ENCODE measurements at regions not wholly inside any gene's neighbourhood (a gene's known extent, or its start where the extent isn't known, plus 50 kb on each side); places are given as distances from the start of the nearest gene placed in this dataset.

DNA sequence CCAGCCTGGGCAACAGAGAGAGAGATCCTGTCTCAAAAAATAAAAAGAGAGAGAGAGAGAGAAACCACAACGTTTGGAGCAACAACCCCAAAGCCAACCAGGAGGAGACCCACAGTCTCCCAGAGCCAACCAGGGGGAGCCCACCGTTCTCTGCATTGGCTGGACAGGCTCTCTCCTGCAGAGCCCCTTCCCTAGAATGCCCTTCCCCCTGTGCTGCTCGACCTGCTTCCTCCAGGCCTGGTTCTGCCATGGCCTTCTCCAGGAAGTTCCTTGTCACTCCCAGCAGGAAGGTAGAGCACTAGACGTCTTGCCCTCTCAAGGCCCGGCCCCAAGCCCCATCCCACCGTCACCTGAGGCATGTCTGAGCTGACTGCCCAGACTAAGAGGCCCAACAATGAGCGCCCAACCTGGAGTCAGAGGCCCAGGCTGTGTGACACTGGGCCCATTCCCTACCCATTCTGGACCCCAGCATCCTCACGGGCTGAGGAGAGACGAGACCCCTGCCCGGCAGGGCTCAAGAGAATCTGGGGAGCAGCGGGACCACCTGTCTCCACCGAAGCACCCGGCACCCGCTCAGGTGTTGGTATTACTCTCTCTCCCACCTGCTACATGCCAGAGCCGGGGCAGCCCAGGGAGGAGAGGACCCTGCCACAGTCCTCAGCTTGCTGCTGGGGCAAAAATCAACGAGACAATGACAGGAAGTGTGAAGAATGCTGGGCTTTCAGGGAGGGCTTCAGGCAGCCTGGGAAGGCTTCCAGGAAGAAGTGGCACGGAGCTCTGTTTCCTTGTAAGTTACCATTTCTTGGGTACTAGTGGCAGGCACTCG lies 61.2 kb downstream of the DIO3 start:
- Histone ChIP-seq H3K4me2 (ENCODE audit: control insufficient read depth, insufficient read depth) (no peak overlapping the region), H4K20me1 (ENCODE audit: control insufficient read depth, insufficient read depth) (no peaks in the 10 kb centered on the region; the same call in 1 of the 2 replicates), H3K27ac (ENCODE audit: control insufficient read depth, insufficient read depth) (no peak overlapping the region), H3K27me3 (replicated peaks in 1 of 2; ENCODE audit: control insufficient read depth in 2 of 2, insufficient read depth in 2 of 2, low read length in 1 of 2) (no peaks in the 10 kb centered on the region; a peak in 1 of 4 replicates), H3K4me3 (no peak overlapping the region), H2AFZ (ENCODE audit: control insufficient read depth, low read depth, low read length) (no peak overlapping the region), H3K9me3 (replicated peaks; ENCODE audit: control insufficient read depth, insufficient read depth, low read length) (no peaks in the 10 kb centered on the region), H3K36me3 (ENCODE audit: control insufficient read depth in 2 of 2, insufficient read depth in 2 of 2, low read length in 1 of 2) (no peaks in the 10 kb centered on the region), H3K4me1 (ENCODE audit: control insufficient read depth, insufficient read depth, low read length) (no peaks in the 10 kb centered on the region), H3K9ac (ENCODE audit: control insufficient read depth, insufficient read depth, low read length) (no peak overlapping the region), H3K79me2 (ENCODE audit: control insufficient read depth, insufficient read depth, low read length) (no peaks in the 10 kb centered on the region)
- ChIA-PET RAD21 (ENCODE audit: unreplicated experiment) (no interaction called here), CTCF (no interaction called here), SMC1A (ENCODE audit: uncharacterized antibody, unreplicated experiment) (no interaction called here), POLR2A (interaction anchor here (0.5 kb wide), 1 partner anchor 25 kb away, joined by 3 read pairs; no protein-coding TSS in a partner anchor)
- intact Hi-C loops (cut with micrococcal nuclease; ENCODE audit: unreplicated experiment) (loop anchor here (10.0 kb wide), 1 partner anchor 1238 kb away; no protein-coding TSS in a partner anchor), in situ Hi-C loops (cut with MboI) (no loop called here)
- BruUV-seq (replicated peaks): no TSS peak
- FAIRE-seq (no peak), DNase-seq (ENCODE audit: low read depth, low spot score) (no peak), ATAC-seq (no peak)
- WGBS (ENCODE audit: insufficient coverage, insufficient replicate concordance, low lambda C conversion rate, missing lambda C conversion rate): 16% methylated on average over 18 of the region's 18 CpGs
- TF ChIP-seq GATAD2B (conservative IDR thresholded peaks at IDR 0.05; ENCODE audit: low read depth) (no peak), ZBED1 (IDR thresholded peaks at IDR 0.05; ENCODE audit: borderline replicate concordance) (no peak), KDM1A (IDR thresholded peaks at IDR 0.05; ENCODE audit: borderline replicate concordance) (no peak), SMARCA5 (IDR thresholded peaks at IDR 0.05) (no peak), MTA3 (IDR thresholded peaks at IDR 0.05; ENCODE audit: borderline replicate concordance, low read length) (no peak), TCF12 (IDR thresholded peaks at IDR 0.05; ENCODE audit: low read depth, low read length) (no peak), ESRRA (IDR thresholded peaks at IDR 0.05; ENCODE audit: low read length) (no peak), BACH1 (IDR thresholded peaks at IDR 0.05; ENCODE audit: borderline replicate concordance) (no peak), TAF1 (IDR thresholded peaks at IDR 0.05; ENCODE audit: borderline replicate concordance, low read depth, low read length) (no peak)

DNA sequence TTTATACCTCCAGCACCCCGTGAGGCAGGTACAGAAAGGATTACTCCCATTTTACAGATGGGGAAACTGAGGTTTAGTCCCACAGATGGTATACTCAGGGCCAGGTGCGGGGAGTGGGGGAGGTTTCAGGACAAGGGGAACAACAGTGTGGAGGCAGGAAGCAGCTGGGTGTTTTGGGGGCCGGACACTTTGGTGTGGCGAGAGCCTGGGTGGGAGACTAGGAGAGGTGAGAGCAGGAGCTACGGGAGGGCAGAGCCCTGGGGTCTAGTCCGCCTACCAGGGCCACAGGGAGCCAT lies 61.7 kb downstream of the DIO3 start:
- intact Hi-C loops (cut with micrococcal nuclease; ENCODE audit: unreplicated experiment) (loop anchor here (10.0 kb wide), 1 partner anchor 1238 kb away; no protein-coding TSS in a partner anchor), in situ Hi-C loops (cut with MboI) (no loop called here)
- Histone ChIP-seq H3K4me1 (ENCODE audit: control insufficient read depth, insufficient read depth, low read length) (no peaks in the 10 kb centered on the region), H3K4me3 (no peak overlapping the region), H3K4me2 (ENCODE audit: control insufficient read depth, insufficient read depth) (no peak overlapping the region), H3K36me3 (ENCODE audit: control insufficient read depth in 2 of 2, insufficient read depth in 2 of 2, low read length in 1 of 2) (no peaks in the 10 kb centered on the region), H3K9me3 (replicated peaks; ENCODE audit: control insufficient read depth, insufficient read depth, low read length) (no peaks in the 10 kb centered on the region), H3K79me2 (ENCODE audit: control insufficient read depth, insufficient read depth, low read length) (no peaks in the 10 kb centered on the region), H3K9ac (ENCODE audit: control insufficient read depth, insufficient read depth, low read length) (no peak overlapping the region), H4K20me1 (ENCODE audit: control insufficient read depth, insufficient read depth) (no peaks in the 10 kb centered on the region; the same call in 1 of the 2 replicates), H2AFZ (ENCODE audit: control insufficient read depth, low read depth, low read length) (no peak overlapping the region), H3K27me3 (replicated peaks in 1 of 2; ENCODE audit: control insufficient read depth in 2 of 2, insufficient read depth in 2 of 2, low read length in 1 of 2) (no peaks in the 10 kb centered on the region; a peak in 1 of 4 replicates), H3K27ac (ENCODE audit: control insufficient read depth, insufficient read depth) (no peak overlapping the region)
- no peak for ATAC-seq
- FAIRE-seq: no peak
- 0% methylated on average over 6 of the region's 6 CpGs for WGBS (ENCODE audit: insufficient coverage, insufficient replicate concordance, low lambda C conversion rate, missing lambda C conversion rate)
- POLR2A ChIA-PET: interaction anchor here (0.5 kb wide), 1 partner anchor 24 kb away, joined by 3 read pairs; no protein-coding TSS in a partner anchor
- SMC1A ChIA-PET (ENCODE audit: uncharacterized antibody, unreplicated experiment): no interaction called here
- no peak for DNase-seq (ENCODE audit: low read depth, low spot score)
- CTCF ChIA-PET: no interaction called here
- RAD21 ChIA-PET (ENCODE audit: unreplicated experiment): no interaction called here
- BruUV-seq (replicated peaks): no TSS peak
- TF ChIP-seq HCFC1 (IDR thresholded peaks at IDR 0.05; ENCODE audit: low read length) (no peak), IRF4 (IDR thresholded peaks at IDR 0.05; ENCODE audit: low read depth, low read length) (no peak), TBL1XR1 (IDR thresholded peaks at IDR 0.05; ENCODE audit: low read depth, low read length) (no peak), GABPA (IDR thresholded peaks at IDR 0.05; ENCODE audit: low read depth) (no peak), SREBF1 (IDR thresholded peaks at IDR 0.05; ENCODE audit: low read length) (no peak)
- TF ChIP-seq, protein P1, sequence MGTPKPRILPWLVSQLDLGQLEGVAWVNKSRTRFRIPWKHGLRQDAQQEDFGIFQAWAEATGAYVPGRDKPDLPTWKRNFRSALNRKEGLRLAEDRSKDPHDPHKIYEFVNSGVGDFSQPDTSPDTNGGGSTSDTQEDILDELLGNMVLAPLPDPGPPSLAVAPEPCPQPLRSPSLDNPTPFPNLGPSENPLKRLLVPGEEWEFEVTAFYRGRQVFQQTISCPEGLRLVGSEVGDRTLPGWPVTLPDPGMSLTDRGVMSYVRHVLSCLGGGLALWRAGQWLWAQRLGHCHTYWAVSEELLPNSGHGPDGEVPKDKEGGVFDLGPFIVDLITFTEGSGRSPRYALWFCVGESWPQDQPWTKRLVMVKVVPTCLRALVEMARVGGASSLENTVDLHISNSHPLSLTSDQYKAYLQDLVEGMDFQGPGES (IDR thresholded peaks at IDR 0.05): no peak
- TF ChIP-seq, protein P2, sequence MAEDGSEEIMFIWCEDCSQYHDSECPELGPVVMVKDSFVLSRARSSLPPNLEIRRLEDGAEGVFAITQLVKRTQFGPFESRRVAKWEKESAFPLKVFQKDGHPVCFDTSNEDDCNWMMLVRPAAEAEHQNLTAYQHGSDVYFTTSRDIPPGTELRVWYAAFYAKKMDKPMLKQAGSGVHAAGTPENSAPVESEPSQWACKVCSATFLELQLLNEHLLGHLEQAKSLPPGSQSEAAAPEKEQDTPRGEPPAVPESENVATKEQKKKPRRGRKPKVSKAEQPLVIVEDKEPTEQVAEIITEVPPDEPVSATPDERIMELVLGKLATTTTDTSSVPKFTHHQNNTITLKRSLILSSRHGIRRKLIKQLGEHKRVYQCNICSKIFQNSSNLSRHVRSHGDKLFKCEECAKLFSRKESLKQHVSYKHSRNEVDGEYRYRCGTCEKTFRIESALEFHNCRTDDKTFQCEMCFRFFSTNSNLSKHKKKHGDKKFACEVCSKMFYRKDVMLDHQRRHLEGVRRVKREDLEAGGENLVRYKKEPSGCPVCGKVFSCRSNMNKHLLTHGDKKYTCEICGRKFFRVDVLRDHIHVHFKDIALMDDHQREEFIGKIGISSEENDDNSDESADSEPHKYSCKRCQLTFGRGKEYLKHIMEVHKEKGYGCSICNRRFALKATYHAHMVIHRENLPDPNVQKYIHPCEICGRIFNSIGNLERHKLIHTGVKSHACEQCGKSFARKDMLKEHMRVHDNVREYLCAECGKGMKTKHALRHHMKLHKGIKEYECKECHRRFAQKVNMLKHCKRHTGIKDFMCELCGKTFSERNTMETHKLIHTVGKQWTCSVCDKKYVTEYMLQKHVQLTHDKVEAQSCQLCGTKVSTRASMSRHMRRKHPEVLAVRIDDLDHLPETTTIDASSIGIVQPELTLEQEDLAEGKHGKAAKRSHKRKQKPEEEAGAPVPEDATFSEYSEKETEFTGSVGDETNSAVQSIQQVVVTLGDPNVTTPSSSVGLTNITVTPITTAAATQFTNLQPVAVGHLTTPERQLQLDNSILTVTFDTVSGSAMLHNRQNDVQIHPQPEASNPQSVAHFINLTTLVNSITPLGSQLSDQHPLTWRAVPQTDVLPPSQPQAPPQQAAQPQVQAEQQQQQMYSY (CRISPR knock-in tag; IDR thresholded peaks at IDR 0.05): no peak

All from GM12878 (cell line).